ENCODE measurements at regions not wholly inside any gene's neighbourhood (a gene's known extent, or its start where the extent isn't known, plus 50 kb on each side); places are given as distances from the start of the nearest gene placed in this dataset.

DNA sequence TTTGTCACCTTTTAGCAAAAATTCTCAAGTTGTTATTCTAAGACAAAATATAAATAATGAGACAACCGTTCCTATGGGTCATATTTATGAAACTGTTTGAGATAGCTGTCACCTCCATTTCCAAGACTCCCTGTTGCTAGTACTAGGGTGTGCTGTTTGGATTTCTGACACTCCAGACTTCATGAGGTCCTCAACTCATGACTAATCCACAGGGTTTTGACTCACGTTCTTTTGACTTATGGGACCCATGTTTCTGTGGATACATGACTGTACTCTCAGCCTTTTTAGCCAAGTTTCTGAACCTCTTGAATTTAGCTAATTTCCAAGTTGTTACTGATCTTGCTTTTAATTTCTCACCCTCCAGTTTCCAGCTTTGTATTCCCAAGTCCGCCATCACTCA lies 178.7 kb upstream of the FAM98A start:
- TF ChIP-seq, protein P1, sequence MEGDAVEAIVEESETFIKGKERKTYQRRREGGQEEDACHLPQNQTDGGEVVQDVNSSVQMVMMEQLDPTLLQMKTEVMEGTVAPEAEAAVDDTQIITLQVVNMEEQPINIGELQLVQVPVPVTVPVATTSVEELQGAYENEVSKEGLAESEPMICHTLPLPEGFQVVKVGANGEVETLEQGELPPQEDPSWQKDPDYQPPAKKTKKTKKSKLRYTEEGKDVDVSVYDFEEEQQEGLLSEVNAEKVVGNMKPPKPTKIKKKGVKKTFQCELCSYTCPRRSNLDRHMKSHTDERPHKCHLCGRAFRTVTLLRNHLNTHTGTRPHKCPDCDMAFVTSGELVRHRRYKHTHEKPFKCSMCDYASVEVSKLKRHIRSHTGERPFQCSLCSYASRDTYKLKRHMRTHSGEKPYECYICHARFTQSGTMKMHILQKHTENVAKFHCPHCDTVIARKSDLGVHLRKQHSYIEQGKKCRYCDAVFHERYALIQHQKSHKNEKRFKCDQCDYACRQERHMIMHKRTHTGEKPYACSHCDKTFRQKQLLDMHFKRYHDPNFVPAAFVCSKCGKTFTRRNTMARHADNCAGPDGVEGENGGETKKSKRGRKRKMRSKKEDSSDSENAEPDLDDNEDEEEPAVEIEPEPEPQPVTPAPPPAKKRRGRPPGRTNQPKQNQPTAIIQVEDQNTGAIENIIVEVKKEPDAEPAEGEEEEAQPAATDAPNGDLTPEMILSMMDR (IDR thresholded peaks at IDR 0.05; ENCODE audit: low read depth, low read length): no peak
- no peak for DNase-seq (ENCODE audit: extremely low read depth, low read depth)

DNA sequence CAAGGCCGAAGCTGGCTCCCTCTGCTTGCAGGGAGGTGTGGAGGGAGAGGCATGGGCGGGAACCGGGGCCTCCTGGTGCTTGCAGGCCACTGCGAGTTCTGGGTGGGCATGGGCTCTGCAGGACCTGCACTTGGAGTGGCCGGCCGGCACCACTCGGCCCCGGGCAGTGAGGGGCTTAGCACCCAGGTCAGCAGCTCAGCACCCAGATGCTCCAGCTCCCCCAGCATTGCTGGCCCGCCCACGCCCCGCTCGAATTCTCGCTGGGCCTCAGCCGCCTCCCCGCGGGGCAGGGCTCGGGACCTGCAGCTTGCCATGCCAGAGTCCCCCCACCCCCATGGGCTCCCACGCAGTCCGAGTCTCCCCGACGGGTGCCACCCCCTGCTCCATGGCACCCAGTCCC lies 176.2 kb upstream of the FAM98A start:
- no peak for DNase-seq (ENCODE audit: extremely low read depth, low read depth)
- TF ChIP-seq, protein P1 (IDR thresholded peaks at IDR 0.05; ENCODE audit: low read depth, low read length): no peak

DNA sequence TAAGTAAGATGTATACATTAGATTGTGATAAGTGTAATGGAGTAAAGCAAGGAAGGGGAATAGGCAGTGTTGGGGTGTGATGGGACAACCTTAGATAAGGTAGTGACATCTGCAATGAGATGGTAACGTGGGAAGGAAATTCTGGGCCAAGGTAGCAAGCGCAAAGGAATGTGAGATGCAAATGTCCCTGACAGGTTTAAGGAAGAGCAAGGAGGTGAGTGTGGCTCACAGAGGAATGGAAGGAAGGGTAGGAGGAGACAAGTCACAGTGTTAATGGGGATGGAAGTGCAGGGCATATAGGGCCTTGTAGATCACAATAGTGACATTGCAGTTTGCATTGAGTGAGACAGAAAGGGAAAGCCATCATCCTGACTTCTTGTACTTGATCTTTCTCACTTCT lies 170.9 kb upstream of the FAM98A start:
- DNase-seq (ENCODE audit: extremely low read depth, low read depth): no peak
- TF ChIP-seq, protein P1 (IDR thresholded peaks at IDR 0.05; ENCODE audit: low read depth, low read length): no peak

DNA sequence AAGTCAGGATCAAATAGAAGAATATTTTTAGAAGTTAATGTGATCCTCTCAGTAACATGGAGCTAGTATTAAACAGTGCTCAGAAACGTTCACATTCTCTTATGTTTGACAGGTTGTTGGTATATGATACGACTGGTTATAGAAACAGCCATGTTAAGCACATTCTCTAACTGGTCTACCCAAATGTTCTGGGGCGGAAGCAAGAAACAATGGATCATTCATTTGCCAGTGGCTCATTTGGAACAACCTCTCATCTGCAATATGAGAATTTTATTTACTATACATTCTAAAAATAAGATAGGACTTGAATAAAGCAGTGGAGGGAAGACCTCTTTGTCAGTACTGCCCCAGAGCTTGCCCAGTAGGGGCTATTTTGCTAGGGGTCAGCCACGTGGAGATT lies 167.1 kb upstream of the FAM98A start:
- TF ChIP-seq, protein P1 (IDR thresholded peaks at IDR 0.05; ENCODE audit: low read depth, low read length): no peak
- DNase-seq (ENCODE audit: extremely low read depth, low read depth): no peak

DNA sequence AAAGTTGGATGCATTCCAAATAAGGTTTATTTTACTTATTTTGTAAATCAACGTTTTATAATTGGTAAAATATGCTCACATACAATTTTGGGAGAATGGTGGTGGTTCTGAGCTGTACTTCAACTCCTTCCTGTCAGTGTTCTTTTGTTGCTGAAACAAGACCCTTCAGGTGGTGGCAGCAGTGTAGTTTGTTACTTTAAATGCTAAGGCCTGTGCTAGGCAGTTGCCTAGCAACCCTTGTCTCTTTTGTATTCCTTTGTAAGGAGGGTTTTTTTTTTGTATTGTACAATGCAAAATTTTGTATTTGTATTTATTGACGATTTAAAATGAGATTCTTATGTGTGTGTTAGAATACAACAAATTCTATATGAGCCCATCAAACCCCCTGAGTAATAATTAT lies 166.0 kb upstream of the FAM98A start:
- TF ChIP-seq, protein P1 (IDR thresholded peaks at IDR 0.05; ENCODE audit: low read depth, low read length): no peak
- DNase-seq (ENCODE audit: extremely low read depth, low read depth): no peak

DNA sequence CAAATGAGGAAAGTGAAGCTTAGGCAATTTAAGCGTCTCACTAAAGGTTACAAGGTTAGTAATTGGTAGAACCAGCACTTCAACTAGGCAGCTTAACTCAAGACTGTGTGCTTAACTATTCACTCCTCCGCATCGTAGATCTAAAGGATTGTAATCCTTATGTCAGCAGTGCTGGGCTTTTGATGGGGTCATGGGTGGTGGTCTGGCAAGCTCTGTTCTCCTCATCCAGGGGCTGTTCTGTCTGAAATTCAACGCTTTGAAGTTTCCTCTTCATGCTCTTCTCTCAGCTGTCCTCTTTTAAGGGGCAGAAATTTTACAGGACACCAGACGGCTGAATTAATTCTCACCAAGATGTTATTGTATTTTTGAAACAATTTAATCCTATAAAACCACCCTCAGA lies 165.5 kb upstream of the FAM98A start:
- DNase-seq (ENCODE audit: extremely low read depth, low read depth): no peak
- TF ChIP-seq, protein P1 (IDR thresholded peaks at IDR 0.05; ENCODE audit: low read depth, low read length): no peak

DNA sequence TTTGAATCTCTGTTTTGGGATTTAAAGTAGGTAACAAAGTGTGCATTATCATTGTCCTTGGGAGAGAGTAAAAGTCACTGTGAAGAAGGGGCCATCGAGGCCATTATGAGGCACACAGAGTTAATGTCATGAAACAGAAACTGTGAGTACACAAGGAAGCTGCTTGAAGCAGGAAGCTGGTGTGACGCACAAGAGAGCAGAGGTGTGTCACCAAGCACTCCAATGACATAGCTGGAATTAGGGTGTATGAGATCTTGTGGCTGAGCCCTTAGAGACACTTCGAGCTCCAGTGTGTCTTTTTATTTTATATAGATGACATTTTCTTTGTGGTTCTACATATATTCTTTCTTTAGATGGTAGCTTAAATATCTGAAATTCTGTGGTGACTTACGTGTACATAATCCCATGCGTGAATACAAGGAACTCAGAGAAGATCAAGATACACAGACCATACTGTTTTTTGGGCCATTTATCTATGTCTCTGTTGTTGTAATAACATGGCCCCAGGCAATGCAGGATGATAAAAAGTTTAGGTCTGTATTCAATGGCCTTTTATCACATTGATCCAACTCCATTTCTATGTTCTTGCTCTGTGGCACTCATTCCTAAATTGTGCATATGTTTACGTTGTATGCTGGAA lies 164.7 kb upstream of the FAM98A start:
- TF ChIP-seq, protein P1 (IDR thresholded peaks at IDR 0.05; ENCODE audit: low read depth, low read length): no peak

More for the DNA sequence above, 164.7 kb upstream of the FAM98A start:
- DNase-seq (ENCODE audit: extremely low read depth, low read depth): no peak
